ENCODE measurements at regions not wholly inside any gene's neighbourhood (a gene's known extent, or its start where the extent isn't known, plus 50 kb on each side); places are given as distances from the start of the nearest gene placed in this dataset.

GRCh38 chr2:8030573-8031303 is 651.1 kb upstream of the ID2 start:
- DNase-seq = no peak

DNA sequence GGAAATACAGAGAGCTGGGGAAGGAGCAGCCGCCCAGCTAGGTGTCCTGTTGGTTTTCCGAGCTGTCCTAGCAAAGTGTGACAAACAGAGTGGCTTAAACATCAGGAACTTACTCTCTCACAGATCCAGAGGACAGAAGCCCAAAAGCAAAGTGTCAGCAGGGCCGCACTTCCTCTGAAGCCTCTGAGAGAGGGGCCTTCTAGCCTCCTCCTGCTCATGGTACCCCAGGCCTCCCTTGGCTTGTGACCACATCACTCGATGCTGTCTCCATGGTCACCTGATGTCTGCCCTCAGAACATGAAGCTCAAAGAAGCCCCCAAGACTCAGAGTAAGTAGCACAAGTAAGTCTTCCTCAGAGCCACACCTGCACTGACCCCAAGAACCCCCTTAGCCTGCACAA is 650.5 kb upstream of the ID2 start:
- no peak for DNase-seq

DNA sequence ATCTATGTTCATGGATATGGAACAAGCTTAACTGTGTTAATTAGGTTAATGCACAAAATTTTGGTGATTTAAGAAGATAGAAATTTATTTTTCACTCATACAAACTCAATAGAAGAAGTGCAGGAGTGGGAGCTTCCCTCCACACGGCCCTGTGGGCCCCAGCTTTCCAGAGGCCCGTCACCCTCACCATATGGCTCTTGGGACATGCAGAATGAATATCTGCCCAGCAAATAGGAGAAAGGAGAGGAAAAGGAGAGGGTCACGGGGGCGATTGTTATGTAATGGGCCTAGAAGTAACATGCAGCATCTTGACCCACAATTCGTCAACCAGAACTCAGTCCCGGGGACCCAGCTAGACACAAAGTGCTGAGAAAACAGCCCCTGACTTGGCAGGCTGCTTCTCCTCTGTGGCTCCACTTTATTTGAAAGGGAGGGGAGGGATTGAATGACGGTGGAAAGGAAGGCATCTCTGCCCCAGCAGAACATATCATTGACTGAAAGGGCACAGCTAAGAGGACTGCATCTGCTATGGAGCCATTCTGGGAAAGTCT is 648.2 kb upstream of the ID2 start:
- DNase-seq = no peak

- peak; percentile 47 for DNase-seq
These were observed 645.5 kb upstream of the ID2 start for GRCh38 chr2:8036366-8036765.

- no peak for DNase-seq
These were observed 642.1 kb upstream of the ID2 start for GRCh38 chr2:8039732-8040131.

DNA sequence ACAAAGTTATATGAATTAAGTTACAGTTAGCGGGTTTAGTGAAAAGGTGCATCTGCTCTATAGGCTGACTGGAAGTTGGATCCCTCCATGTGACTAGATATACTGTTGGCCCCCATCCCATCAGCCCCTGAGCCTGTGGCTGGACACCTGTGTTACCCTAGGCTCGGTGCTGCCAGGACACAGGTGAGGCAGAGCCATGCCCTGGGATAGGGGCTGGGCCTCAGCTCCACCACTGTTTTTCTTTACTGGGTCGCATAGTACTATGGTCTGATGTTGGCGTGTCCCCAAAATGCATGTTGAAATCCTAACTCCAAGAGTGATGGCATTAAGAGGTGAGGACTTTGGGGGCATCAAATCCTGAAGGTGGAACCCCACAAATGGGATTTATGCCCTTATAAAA is 638.6 kb upstream of the ID2 start:
- DNase-seq = no peak

GRCh38 chr2:8044046-8044594 is 637.7 kb upstream of the ID2 start:
- DNase-seq = no peak

GRCh38 chr2:8045081-8045614 is 636.7 kb upstream of the ID2 start:
- DNase-seq = no peak

GRCh38 chr2:8046849-8047248 is 635.0 kb upstream of the ID2 start:
- no peak for DNase-seq

DNA sequence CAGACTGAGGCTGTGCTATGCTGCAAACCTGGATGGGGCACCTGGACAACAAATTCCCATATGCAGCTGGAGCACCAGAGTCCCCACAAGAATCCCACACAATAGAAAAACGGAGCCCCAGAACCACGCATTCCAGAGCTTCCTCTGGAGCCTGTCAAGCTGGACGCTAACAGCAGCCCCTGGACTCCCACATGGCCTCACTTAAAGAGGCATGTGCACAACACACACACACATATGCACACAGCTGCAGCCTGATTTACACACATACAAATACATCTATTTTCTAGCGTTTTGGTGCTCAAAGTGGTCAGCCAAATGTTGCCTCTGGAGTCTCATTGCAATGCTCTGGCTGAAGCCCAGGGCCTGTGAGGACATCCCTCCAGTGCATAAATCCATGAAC is 632.7 kb upstream of the ID2 start:
- DNase-seq = no peak

DNA sequence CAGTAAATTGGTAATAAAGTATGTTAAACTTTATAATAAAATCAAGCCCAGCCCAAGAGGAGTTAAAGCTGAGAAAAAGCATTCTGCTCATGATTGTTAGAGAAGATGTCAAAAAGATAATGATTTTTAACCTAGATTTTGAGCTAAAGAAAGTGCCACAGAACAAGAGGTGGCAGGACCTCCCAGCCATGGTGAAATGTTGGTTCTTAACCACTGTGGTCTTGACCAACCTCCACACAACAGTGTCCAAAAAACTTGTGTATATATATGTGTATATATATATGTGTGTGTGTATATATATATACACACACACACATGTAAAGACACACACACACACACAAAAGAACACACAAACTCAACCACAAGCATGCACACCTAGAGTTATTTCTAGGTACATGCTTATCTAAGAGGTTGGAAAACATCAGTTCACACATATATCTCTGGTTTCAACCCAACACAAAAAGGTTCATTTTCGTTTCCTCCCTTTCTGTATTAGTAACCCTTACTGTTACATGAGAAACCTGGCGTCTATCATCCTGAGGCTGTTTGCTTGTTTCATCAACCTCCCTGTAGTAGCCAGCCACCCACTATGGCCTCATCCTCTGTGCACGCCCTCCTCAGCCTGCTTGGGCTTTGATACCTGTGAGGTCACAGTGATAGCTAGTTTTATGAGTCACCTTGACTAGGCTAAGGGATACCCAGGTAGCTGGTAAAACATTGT is 631.8 kb upstream of the ID2 start:
- no peak for DNase-seq

GRCh38 chr2:8053216-8053615 is 628.6 kb upstream of the ID2 start:
- DNase-seq = no peak

- DNase-seq = no peak
These were observed 627.8 kb upstream of the ID2 start for GRCh38 chr2:8054070-8054469.

DNA sequence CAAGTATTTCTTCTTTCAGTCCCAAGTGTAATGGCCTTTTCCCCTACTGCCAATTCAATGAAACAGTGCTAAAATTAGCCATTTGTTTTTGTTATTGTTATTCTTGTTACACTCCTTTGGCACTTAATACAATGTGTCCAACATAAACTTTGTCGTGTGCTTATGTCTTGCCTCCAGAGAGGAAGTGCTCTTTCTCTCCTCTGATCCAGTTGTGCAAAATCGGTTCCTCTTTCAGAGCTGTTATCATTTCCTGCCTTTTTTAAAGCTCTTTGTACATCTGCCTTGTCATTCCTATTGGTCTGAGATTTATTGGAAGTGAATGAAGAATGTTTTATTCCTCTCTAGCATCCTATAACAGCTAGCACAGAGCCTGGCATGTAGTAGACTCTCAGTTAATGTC is 623.2 kb upstream of the ID2 start:
- DNase-seq = no peak

- DNase-seq = no peak
These were observed 622.6 kb upstream of the ID2 start for GRCh38 chr2:8059255-8059654.

GRCh38 chr2:8059794-8060193 is 622.1 kb upstream of the ID2 start:
- no peak for DNase-seq

DNA sequence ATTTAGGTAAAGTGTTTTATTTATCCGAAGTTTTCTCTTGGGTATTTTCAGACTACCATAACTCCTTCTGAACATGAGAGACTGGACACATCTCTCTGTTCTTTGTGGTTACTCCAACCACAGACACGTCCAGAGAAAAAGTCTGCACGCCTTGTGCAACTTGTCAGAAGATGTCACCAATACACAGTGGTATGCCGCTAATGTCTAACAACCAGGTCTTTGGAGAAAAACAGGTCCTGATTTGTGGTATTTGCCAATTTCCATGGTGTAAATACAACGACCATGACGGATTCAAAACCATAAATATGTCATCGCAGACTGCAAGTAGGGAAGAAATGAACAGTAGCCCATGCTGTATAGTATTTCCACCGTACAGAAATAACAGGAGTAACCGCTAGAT is 620.6 kb upstream of the ID2 start:
- DNase-seq = no peak

DNA sequence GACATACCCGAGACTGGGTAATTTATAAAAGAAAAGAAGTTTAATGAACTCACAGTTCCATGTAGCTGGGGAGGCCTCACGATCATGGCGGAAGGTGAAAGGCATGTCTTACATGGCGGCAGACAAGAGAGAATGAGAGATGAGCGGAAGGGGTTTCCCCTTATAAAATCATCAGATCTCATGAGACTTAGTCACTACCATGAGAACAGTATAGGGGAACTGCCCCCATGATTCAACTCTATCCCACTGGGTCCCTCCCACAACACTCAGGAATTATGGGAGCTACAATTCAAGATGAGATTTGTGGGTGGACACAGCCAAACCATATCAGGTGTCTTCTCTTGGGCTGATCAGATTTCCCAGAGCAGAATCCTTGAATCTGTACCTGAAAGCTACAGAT is 617.3 kb upstream of the ID2 start:
- DNase-seq = no peak

DNA sequence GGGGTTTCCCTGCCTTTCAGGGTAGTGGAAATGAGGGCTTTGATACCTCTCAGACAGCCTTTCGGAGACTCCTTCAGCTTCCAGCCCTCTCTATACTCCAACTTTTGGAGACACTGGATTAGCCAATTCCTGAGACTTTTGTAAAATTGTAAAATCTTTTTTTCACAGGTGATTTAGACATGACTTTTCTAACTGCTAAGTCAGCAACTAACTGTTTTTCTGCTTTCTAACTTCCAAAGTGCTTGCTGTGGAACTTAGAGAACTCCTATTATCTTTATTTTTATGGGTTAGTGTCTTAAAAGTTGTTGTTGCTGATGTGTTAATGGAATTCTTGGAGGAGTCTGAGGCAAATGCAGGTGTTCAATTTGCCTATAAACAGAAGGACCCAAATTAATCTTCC is 616.7 kb upstream of the ID2 start:
- no peak for DNase-seq

DNA sequence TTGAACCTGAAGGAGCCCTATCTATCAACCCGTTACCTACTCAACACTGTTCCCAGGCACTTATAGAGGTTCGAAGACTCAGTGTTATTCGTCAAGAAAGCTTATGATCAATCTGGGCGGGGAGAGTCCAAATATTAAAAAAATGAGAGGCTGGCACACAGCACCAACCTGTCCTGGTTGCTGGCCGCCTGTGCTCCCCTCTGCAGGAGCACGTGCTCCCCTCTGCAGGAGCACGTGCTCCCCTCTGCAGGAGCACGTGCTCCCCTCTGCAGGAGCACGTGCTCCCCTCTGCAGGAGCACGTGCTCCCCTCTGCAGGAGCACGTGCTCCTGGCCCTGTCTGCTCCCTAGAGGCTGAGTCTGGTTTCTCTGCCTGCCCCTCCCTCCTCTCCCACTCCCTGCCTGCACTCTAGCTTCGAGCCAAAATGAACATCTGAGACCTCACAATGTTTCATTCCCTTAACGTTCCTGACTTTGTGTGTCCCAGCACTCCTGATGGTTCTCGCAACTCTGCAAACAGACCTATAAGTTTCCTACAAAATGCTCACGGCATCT is 614.0 kb upstream of the ID2 start:
- no peak for DNase-seq

GRCh38 chr2:8072907-8073306 is 608.9 kb upstream of the ID2 start:
- no peak for DNase-seq

DNA sequence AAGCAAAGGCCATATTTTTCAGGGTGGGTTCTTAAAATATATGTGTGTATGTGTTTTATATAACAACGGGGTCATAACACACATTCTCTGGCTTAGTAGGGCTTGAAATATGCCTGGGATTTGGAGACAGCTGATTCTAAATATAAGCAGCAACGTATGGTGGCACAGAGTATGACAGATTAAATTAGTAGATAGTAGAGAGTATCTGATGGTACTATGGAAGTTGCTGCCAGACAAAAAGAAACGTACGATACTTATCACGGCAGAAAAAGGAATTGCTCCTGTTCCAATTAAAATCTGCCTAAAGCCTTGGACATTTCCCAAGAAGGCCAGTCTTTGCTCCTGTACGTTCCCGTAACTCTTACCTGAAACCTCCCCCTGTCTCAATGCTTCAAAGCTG is 607.9 kb upstream of the ID2 start:
- DNase-seq = no peak

DNA sequence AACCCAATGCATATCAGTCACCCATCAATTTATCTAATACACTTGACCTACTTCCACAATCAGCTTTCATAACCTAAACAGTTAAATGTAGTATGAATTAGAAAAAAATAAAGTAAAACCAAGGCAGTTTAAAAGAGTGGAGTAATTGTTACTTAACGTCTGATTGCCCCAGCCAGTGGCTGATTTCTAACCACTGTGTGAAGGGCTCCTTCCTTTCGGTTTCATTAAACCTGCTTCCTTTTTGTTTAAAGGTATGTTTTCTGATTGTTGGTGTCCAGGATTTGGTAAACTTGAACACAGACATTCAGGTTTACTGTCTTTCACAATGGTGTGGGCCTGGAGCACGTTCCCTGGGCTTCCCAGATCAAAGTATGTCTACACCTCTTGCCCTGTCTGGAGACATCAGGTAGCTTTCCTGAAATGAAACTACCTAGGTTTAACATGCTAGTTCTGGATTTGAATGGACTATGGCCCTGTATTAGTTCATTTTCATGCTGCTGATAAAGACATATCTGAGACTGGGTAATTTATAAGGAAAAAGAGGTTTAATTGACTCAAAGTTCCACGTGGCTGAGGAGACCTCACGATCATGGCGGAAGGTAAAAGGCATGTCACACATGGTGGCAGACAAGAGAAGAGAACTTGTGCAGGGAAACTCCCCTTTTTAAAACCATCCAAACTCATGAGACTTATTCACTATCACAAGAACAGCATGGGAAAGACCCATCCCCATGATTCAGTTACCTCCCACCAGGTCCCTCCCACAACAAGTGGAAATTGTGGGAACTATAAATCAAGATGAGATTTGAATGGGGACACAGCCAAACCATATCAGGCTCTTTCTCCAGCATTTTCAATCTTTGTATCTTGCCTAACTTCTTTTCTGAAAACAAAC is 605.2 kb upstream of the ID2 start:
- DNase-seq = no peak

Data from kidney glomerular epithelial cell (primary cell).